H1 (cell line): ENCODE measurements at regions not wholly inside any gene's neighbourhood (a gene's known extent, or its start where the extent isn't known, plus 50 kb on each side); places are given as distances from the start of the nearest gene placed in this dataset.

Source experiments
- CTCF ChIA-PET: fragments of 300-600 bp; sonication (Branson Sonifier 250); formaldehyde crosslinking; loops from one replicate; lab custom pipeline; 2021; ENCODE audit not compliant: partially characterized antibody; lab: Charles Lee
- POLR2A ChIA-PET: fragments of 300-600 bp; sonication (Branson Sonifier 250); formaldehyde crosslinking; loops from one replicate; lab custom pipeline; 2021; ENCODE audit warnings: inconsistent platforms; ENCODE audit not compliant: partially characterized antibody; lab: Charles Lee
- DNase-seq, 2 experiments: peaks; one replicate each; pipeline versions ENCODE4 v3.0.0 to v3.0.0-alpha.2; 2010 to 2022; ENCODE audit warnings: low spot score in 2 of 2, low read depth in 1 of 2, mixed read lengths in 1 of 2
- FAIRE-seq: peaks from 2 replicates; lab custom pipeline; 2011; peaks lifted over from hg19 to GRCh38; lab: Jason Lieb, UNC
- H2AFZ ChIP-seq: 2 replicates; pipeline ENCODE4 v1.8.1; 2012; ENCODE audit warnings: low read length, inconsistent platforms
- H2AK5ac ChIP-seq: 2 replicates; pipeline ENCODE4 v1.6.1; 2013; ENCODE audit warnings: low read depth, low read length
- H2BK120ac ChIP-seq: replicated peaks from 2 replicates; pipeline ENCODE3; 2013; ENCODE audit warnings: low read depth, low read length, inconsistent platforms
- H2BK12ac ChIP-seq: 2 replicates; pipeline ENCODE4 v1.6.1; 2013; ENCODE audit warnings: low read depth, low read length
- H2BK15ac ChIP-seq: 2 replicates; pipeline ENCODE4 v1.6.1; 2013; ENCODE audit warnings: low read length
- H2BK20ac ChIP-seq: 2 replicates; pipeline ENCODE4 v1.6.1; 2013; ENCODE audit warnings: low read length
- H2BK5ac ChIP-seq: 2 replicates; pipeline ENCODE4 v1.6.1; 2013; ENCODE audit warnings: low read depth, low read length
- H3K14ac ChIP-seq: 2 replicates; pipeline ENCODE4 v1.6.1; 2013; ENCODE audit warnings: inconsistent platforms; ENCODE audit not compliant: insufficient read length
- H3K18ac ChIP-seq: 2 replicates; pipeline ENCODE4 v1.6.1; 2013; ENCODE audit warnings: low read length; ENCODE audit errors: extremely low read depth
- H3K23ac ChIP-seq: 2 replicates; pipeline ENCODE4 v1.6.1; 2013; ENCODE audit warnings: inconsistent platforms; ENCODE audit not compliant: insufficient read length
- H3K23me2 ChIP-seq: 2 replicates; pipeline ENCODE4 v1.6.1; 2013; ENCODE audit warnings: low read depth, low read length
- H3K27ac ChIP-seq: 2 replicates; pipeline ENCODE4 v1.6.1; 2011; ENCODE audit warnings: low read depth, low read length, inconsistent platforms
- H3K27me3 ChIP-seq, 4 experiments: replicated peaks in 1 of 4; 1 replicate in 1 of 4; 2 replicates in 3 of 4; pipeline versions ENCODE4 v1.6.1 to v1.8.1; 2011 to 2013; ENCODE audit warnings: low read length in 3 of 4, mild to moderate bottlenecking in 3 of 4, inconsistent platforms in 2 of 4, mixed read lengths in 2 of 4, moderate library complexity in 1 of 4; ENCODE audit not compliant: control insufficient read depth in 3 of 4, insufficient read depth in 3 of 4; ENCODE audit errors: extremely low read depth in 1 of 4
- H3K36me3 ChIP-seq, 4 experiments: 2 replicates each; pipeline versions ENCODE4 v1.6.1 to v1.8.1; 2011 to 2013; ENCODE audit warnings: mild to moderate bottlenecking in 4 of 4, low read length in 3 of 4, moderate library complexity in 2 of 4, control low read depth in 1 of 4, inconsistent platforms in 1 of 4; ENCODE audit not compliant: insufficient read depth in 4 of 4, control insufficient read depth in 2 of 4
- H3K4ac ChIP-seq: replicated peaks from 2 replicates; pipeline ENCODE3; 2013; ENCODE audit warnings: low read length, low read depth, mixed read lengths, inconsistent platforms; ENCODE audit not compliant: insufficient read length
- H3K4me1 ChIP-seq, 4 experiments: replicated peaks in 1 of 4; 1 replicate in 1 of 4; 2 replicates in 3 of 4; pipeline versions ENCODE4 v1.6.1 to v1.8.1; 2011 to 2013; ENCODE audit warnings: low read length in 3 of 4, inconsistent platforms in 2 of 4, mixed read lengths in 1 of 4; ENCODE audit not compliant: insufficient read depth in 4 of 4, control insufficient read depth in 3 of 4
- H3K4me2 ChIP-seq, 2 experiments: 2 replicates each; pipeline versions ENCODE4 v1.6.1 to v1.8.1; 2011 to 2013; ENCODE audit warnings: low read depth in 2 of 2, low read length in 2 of 2, control low read depth in 1 of 2, inconsistent platforms in 1 of 2, mild to moderate bottlenecking in 1 of 2; ENCODE audit not compliant: insufficient read depth in 1 of 2
- H3K4me3 ChIP-seq, 4 experiments: fragments of 200-600, 300-600 bp in 1 of 4; sonication (generic), shearing (Covaris generic), sonication (Bioruptor Twin) in 1 of 4; 2 replicates each; pipeline versions ENCODE4 v1.5.1 to v1.8.1; 2011 to 2016; ENCODE audit warnings: low read length in 4 of 4, low read depth in 3 of 4, control low read depth in 2 of 4, inconsistent platforms in 2 of 4, mild to moderate bottlenecking in 2 of 4, mixed read lengths in 1 of 4, moderate library complexity in 1 of 4; ENCODE audit not compliant: insufficient read depth in 2 of 4; ENCODE audit errors: extremely low read depth in 1 of 4
- H3K56ac ChIP-seq: replicated peaks from 2 replicates; pipeline ENCODE3; 2013; ENCODE audit warnings: low read depth, mild to moderate bottlenecking, mixed read lengths, low read length, inconsistent platforms; ENCODE audit not compliant: insufficient read length
- H3K79me1 ChIP-seq: 2 replicates; pipeline ENCODE4 v1.6.1; 2013; ENCODE audit warnings: low read depth, low read length, control low read depth
- H3K79me2 ChIP-seq, 2 experiments: 2 replicates each; pipeline versions ENCODE4 v1.6.1 to v1.8.1; 2012 to 2013; ENCODE audit warnings: low read length in 2 of 2, mild to moderate bottlenecking in 2 of 2, inconsistent platforms in 1 of 2; ENCODE audit not compliant: insufficient read depth in 2 of 2, control insufficient read depth in 1 of 2
- H3K9ac ChIP-seq, 4 experiments: replicated peaks in 1 of 4; 1 replicate in 1 of 4; 2 replicates in 3 of 4; pipeline versions ENCODE4 v1.6.1 to v1.8.1; 2011 to 2013; ENCODE audit warnings: low read depth in 3 of 4, low read length in 3 of 4, control low read depth in 2 of 4, mild to moderate bottlenecking in 2 of 4, moderate library complexity in 2 of 4, inconsistent platforms in 1 of 4; ENCODE audit errors: extremely low read depth in 1 of 4
- H3K9me3 ChIP-seq, 2 experiments: 2 replicates each; pipeline versions ENCODE4 v1.6.1 to v1.8.1; 2012 to 2013; ENCODE audit warnings: mild to moderate bottlenecking in 2 of 2, moderate library complexity in 2 of 2, control low read depth in 1 of 2, inconsistent platforms in 1 of 2, low read depth in 1 of 2, low read length in 1 of 2, mixed read lengths in 1 of 2; ENCODE audit not compliant: insufficient read depth in 2 of 2
- H4K20me1 ChIP-seq, 2 experiments: replicated peaks in 1 of 2; 2 replicates each; pipeline versions ENCODE3 to v1.8.1; 2011 to 2013; ENCODE audit warnings: inconsistent platforms in 2 of 2, low read length in 2 of 2, mild to moderate bottlenecking in 1 of 2; ENCODE audit not compliant: insufficient read depth in 2 of 2, control insufficient read depth in 1 of 2
- H4K5ac ChIP-seq: 2 replicates; pipeline ENCODE4 v1.6.1; 2013; ENCODE audit warnings: low read length, low read depth, mixed read lengths, inconsistent platforms; ENCODE audit not compliant: insufficient read length
- H4K8ac ChIP-seq: 2 replicates; pipeline ENCODE4 v1.8.0; 2013; ENCODE audit warnings: mild to moderate bottlenecking, moderate library complexity, low read length, inconsistent platforms; ENCODE audit not compliant: insufficient read depth; ENCODE audit errors: extremely low read depth
- H4K91ac ChIP-seq: replicated peaks from 2 replicates; pipeline ENCODE3; 2013; ENCODE audit warnings: low read length, mixed read lengths, inconsistent platforms; ENCODE audit not compliant: insufficient read length
- BCL11A ChIP-seq, 2 experiments: IDR thresholded peaks; one replicate each; pipeline ENCODE4 v1.6.1; 2011; ENCODE audit warnings: low read depth in 2 of 2, low read length in 2 of 2, mild to moderate bottlenecking in 2 of 2
- CHD1 ChIP-seq: IDR thresholded peaks from 2 replicates; pipeline ENCODE4 v1.6.1; 2012; ENCODE audit warnings: low read depth, low read length, improper control_type of control experiment
- CTCF ChIP-seq, 3 experiments: IDR thresholded peaks; 1 replicate in 2 of 3; 2 replicates in 1 of 3; pipeline versions ENCODE4 v1.5.1 to v1.6.1; 2011; ENCODE audit warnings: low read length in 3 of 3, mild to moderate bottlenecking in 3 of 3, inconsistent platforms in 2 of 3, low read depth in 1 of 3, moderate library complexity in 1 of 3; ENCODE audit not compliant: insufficient read depth in 1 of 3; ENCODE audit errors: control extremely low read depth in 1 of 3
- EP300 ChIP-seq, 2 experiments: IDR thresholded peaks; 1 replicate in 1 of 2; 2 replicates in 1 of 2; pipeline ENCODE4 v1.6.1; 2011 to 2012; ENCODE audit warnings: low read depth in 2 of 2, low read length in 2 of 2, mild to moderate bottlenecking in 2 of 2, borderline replicate concordance in 1 of 2, inconsistent platforms in 1 of 2, moderate library complexity in 1 of 2
- FOSL1 ChIP-seq: IDR thresholded peaks from 2 replicates; pipeline ENCODE4 v1.6.1; 2011; ENCODE audit warnings: mild to moderate bottlenecking, low read depth, low read length, moderate library complexity; ENCODE audit not compliant: insufficient read depth
- JUND ChIP-seq: IDR thresholded peaks from 2 replicates; pipeline ENCODE4 v1.6.1; 2011; ENCODE audit warnings: mild to moderate bottlenecking, improper control_type of control experiment, low read length
- KDM4A ChIP-seq: IDR thresholded peaks from one replicate; pipeline ENCODE4 v1.7.1; 2012; ENCODE audit warnings: low read depth, mild to moderate bottlenecking, moderate library complexity, low read length, inconsistent platforms; ENCODE audit not compliant: severe bottlenecking
- NRF1 ChIP-seq: IDR thresholded peaks from 2 replicates; pipeline ENCODE4 v1.6.1; 2011; ENCODE audit warnings: mild to moderate bottlenecking, low read depth, low read length, improper control_type of control experiment
- SIN3A ChIP-seq, 2 experiments: IDR thresholded peaks in 1 of 2; conservative IDR thresholded peaks in 1 of 2; 2 replicates each; pipeline ENCODE4 v1.6.1; 2011 to 2012; ENCODE audit warnings: low read length in 2 of 2, improper control_type of control experiment in 1 of 2, low read depth in 1 of 2, mild to moderate bottlenecking in 1 of 2
- TAF7 ChIP-seq: optimal IDR thresholded peaks from 2 replicates; pipeline ENCODE3; 2011; ENCODE audit warnings: low read depth, mild to moderate bottlenecking, inconsistent platforms, low read length, moderate library complexity, borderline replicate concordance
- TEAD4 ChIP-seq: IDR thresholded peaks from 2 replicates; pipeline ENCODE4 v1.6.1; 2012; ENCODE audit warnings: low read depth, low read length, inconsistent platforms, mixed read lengths
- WGBS, 2 experiments: shearing (Covaris generic) in 1 of 2; methylation state at CpG; one replicate each; pipeline versions ENCODE4 v1.1.6 to v1.1.7; 2013 to 2015; ENCODE audit warnings: low lambda C conversion rate in 2 of 2, mixed read lengths in 2 of 2, inconsistent platforms in 1 of 2, low coverage in 1 of 2, missing lambda C conversion rate in 1 of 2; ENCODE audit not compliant: insufficient replicate concordance in 2 of 2, insufficient coverage in 1 of 2, insufficient read length in 1 of 2; ENCODE audit errors: extremely low coverage in 1 of 2, missing lambda C conversion rate in 1 of 2; 5-methylcytosine and 5-hydroxymethylcytosine counted together

GRCh38 chr2:12624384-12624783 is 92.4 kb upstream of the TRIB2 start:
- no peak for FAIRE-seq
- H4K5ac ChIP-seq: no peak overlapping the region
- H3K14ac ChIP-seq: no peak overlapping the region
- H3K18ac ChIP-seq: no peak overlapping the region
- no peak overlapping the region for H3K4me3 ChIP-seq
- no peaks in the 10 kb centered on the region for H3K79me2 ChIP-seq
- H3K9me3 ChIP-seq: no peaks in the 10 kb centered on the region
- no peaks in the 10 kb centered on the region for H4K20me1 ChIP-seq
- 83% methylated on average over 6 of the region's 6 CpGs; no CpG with 5 or more reads in 1 of the 2 experiments for WGBS, 2 experiments
- H3K23ac ChIP-seq: no peak overlapping the region
- H4K91ac ChIP-seq: no peak overlapping the region
- no peak overlapping the region for H3K9ac ChIP-seq
- H2BK15ac ChIP-seq: no peak overlapping the region
- H3K27me3 ChIP-seq: no peaks in the 10 kb centered on the region
- peaks cover 1 to 8% (median 4%) of the 10 kb centered on the region in 4 experiments; a peak in 6 of 7 replicates for H3K4me1 ChIP-seq
- no peak overlapping the region for H3K56ac ChIP-seq
- DNase-seq: no peak
- H3K36me3 ChIP-seq: no peaks in the 10 kb centered on the region
- no peak overlapping the region for H2BK120ac ChIP-seq
- no peaks in the 10 kb centered on the region for H3K23me2 ChIP-seq
- no peak overlapping the region for H2BK5ac ChIP-seq
- no peak overlapping the region for H3K27ac ChIP-seq
- ChIA-PET POLR2A (interaction anchor here (0.9 kb wide), 1 partner anchor 11 kb away, joined by 4 read pairs; no protein-coding TSS in a partner anchor), CTCF (interaction anchor here (0.7 to 1.5 kb wide), 2 partner anchors 19 to 28 kb away, joined by 3 to 7 read pairs; no protein-coding TSS in a partner anchor)
- no peaks in the 10 kb centered on the region for H3K79me1 ChIP-seq
- peak overlapping the region in 1 of 2 experiments; percentile 35; a peak in 1 of 4 replicates for H3K4me2 ChIP-seq
- H2BK20ac ChIP-seq: no peak overlapping the region
- H4K8ac ChIP-seq: no peak overlapping the region
- H2BK12ac ChIP-seq: no peak overlapping the region
- H2AFZ ChIP-seq: no peak overlapping the region
- H3K4ac ChIP-seq: no peak overlapping the region
- no peak overlapping the region for H2AK5ac ChIP-seq
- TF ChIP-seq SIN3A (conservative IDR thresholded peaks at IDR 0.05 in 1 of 2, IDR thresholded peaks at IDR 0.05 in 1 of 2; ENCODE audit: low read depth in 1 of 2, low read length in 2 of 2) (no peak), NRF1 (no peak), TAF7 (no peak), CHD1 (no peak), KDM4A (no peak), JUND (no peak), EP300 (IDR thresholded peaks at IDR 0.05; ENCODE audit: borderline replicate concordance in 1 of 2, low read depth in 2 of 2, low read length in 2 of 2) (no peak), BCL11A (IDR thresholded peaks at IDR 0.05; ENCODE audit: low read depth in 2 of 2, low read length in 2 of 2) (no peak), CTCF (IDR thresholded peaks at IDR 0.05; ENCODE audit: control extremely low read depth in 1 of 3, insufficient read depth in 1 of 3, low read depth in 1 of 3, low read length in 3 of 3) (no peak), FOSL1 (no peak), TEAD4 (no peak)
